Neutrophil (primary cell): ENCODE measurements at regions not wholly inside any gene's neighbourhood (a gene's known extent, or its start where the extent isn't known, plus 50 kb on each side); places are given as distances from the start of the nearest gene placed in this dataset.

Experiments
- H3K27ac ChIP-seq: fragments of 200-600 bp; sonication (generic); 2 replicates; pipeline ENCODE4 v1.5.1; 2016; ENCODE audit warnings: mild to moderate bottlenecking, moderate library complexity
- H3K27me3 ChIP-seq: fragments of 200-600 bp; sonication (generic); 2 replicates; pipeline ENCODE4 v1.6.0; 2016; ENCODE audit warnings: mild to moderate bottlenecking
- H3K36me3 ChIP-seq: fragments of 200-600 bp; sonication (generic); 2 replicates; pipeline ENCODE4 v1.5.1; 2017
- H3K4me1 ChIP-seq, 2 experiments: fragments of 200-600 bp in 1 of 2; sonication (generic) in 1 of 2; 1 replicate in 1 of 2; 2 replicates in 1 of 2; pipeline versions ENCODE4 v1.5.1 to v1.6.1; 2013 to 2016; ENCODE audit warnings: low read depth in 1 of 2, low read length in 1 of 2, mild to moderate bottlenecking in 1 of 2, moderate library complexity in 1 of 2; ENCODE audit not compliant: control insufficient read depth in 1 of 2, insufficient read depth in 1 of 2
- H3K4me3 ChIP-seq, 2 experiments: fragments of 200-600 bp in 1 of 2; sonication (generic) in 1 of 2; 1 replicate in 1 of 2; 2 replicates in 1 of 2; pipeline ENCODE4 v1.5.1; 2013 to 2016; ENCODE audit warnings: low read depth in 1 of 2, low read length in 1 of 2, mild to moderate bottlenecking in 1 of 2, moderate library complexity in 1 of 2
- H3K9me3 ChIP-seq: fragments of 200-600 bp; sonication (generic); 2 replicates; pipeline ENCODE4 v1.5.1; 2016
- TF ChIP-seq, protein P1 (sequence below): fragments of 200-600 bp; sonication (generic); IDR thresholded peaks from 2 replicates; pipeline ENCODE4 v1.5.1; 2016; ENCODE audit warnings: antibody characterized with exemption

DNA sequence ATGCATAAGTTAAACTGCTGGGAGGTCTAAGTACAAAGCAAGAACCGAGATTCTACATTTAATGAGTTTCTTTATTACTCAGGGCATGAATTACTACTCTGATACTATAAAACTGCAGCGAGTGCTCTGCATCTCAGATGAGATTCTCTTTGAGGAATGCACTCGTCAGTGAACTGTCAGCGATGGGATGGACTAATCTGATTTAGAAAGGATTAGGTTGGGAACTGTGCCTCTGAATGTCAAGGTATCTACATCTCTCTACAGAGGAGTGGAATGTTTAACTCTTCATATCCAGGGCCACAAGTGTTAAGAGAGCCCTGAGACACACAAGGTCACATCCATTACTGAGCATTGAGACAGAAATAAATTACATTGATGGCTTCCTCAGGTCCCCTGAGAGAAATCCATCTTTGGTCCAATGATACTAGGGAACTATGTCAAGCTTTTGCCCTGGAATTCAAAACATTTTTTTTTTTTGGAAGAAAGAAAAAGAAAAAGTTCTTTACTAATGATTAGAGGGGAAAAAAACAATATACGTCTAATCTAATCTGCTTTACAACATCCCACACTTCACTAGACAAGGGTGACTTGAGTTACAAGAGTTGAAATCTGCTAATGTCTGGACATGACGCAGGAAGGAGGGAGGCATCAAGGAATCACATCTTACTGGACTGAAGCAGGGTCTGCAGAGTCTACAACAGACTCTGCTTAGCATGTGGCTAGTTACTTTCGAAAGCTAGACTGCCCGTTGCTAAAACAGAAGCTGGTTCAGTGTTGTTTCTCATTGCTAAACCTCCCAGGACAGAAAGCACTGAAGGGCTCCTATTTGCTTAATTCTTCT is 270.0 kb upstream of the TLE4 start:
- no peak overlapping the region for H3K4me3 ChIP-seq
- no peak overlapping the region for H3K27ac ChIP-seq
- H3K9me3 ChIP-seq: no peaks in the 10 kb centered on the region
- TF ChIP-seq, protein P1, sequence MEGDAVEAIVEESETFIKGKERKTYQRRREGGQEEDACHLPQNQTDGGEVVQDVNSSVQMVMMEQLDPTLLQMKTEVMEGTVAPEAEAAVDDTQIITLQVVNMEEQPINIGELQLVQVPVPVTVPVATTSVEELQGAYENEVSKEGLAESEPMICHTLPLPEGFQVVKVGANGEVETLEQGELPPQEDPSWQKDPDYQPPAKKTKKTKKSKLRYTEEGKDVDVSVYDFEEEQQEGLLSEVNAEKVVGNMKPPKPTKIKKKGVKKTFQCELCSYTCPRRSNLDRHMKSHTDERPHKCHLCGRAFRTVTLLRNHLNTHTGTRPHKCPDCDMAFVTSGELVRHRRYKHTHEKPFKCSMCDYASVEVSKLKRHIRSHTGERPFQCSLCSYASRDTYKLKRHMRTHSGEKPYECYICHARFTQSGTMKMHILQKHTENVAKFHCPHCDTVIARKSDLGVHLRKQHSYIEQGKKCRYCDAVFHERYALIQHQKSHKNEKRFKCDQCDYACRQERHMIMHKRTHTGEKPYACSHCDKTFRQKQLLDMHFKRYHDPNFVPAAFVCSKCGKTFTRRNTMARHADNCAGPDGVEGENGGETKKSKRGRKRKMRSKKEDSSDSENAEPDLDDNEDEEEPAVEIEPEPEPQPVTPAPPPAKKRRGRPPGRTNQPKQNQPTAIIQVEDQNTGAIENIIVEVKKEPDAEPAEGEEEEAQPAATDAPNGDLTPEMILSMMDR: no peak
- H3K27me3 ChIP-seq: no peaks in the 10 kb centered on the region
- H3K36me3 ChIP-seq: no peaks in the 10 kb centered on the region
- H3K4me1 ChIP-seq: no peaks in the 10 kb centered on the region

DNA sequence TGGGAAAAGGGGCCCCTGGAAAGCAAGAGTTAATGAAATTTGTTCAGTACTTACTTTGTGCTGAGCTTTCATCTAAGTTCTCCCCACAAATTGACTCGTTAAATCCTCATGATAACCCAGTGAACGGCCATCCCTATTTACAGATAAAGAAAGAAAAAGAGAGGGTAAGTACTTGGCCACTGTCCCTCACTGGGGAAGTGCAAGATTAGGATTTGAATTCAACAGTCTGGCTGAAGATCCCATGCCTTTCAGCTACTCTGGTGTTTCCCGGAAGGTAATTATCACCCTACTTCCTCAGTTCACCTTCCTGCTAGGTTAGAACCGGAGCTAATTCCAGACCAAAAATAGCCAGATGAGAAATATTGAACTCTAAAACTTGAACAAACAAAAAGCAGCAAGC is 269.2 kb upstream of the TLE4 start:
- Histone ChIP-seq H3K4me3 (no peak overlapping the region), H3K27me3 (no peaks in the 10 kb centered on the region), H3K36me3 (no peaks in the 10 kb centered on the region), H3K9me3 (no peaks in the 10 kb centered on the region), H3K27ac (no peak overlapping the region), H3K4me1 (no peaks in the 10 kb centered on the region)
- TF ChIP-seq, protein P1: no peak

DNA sequence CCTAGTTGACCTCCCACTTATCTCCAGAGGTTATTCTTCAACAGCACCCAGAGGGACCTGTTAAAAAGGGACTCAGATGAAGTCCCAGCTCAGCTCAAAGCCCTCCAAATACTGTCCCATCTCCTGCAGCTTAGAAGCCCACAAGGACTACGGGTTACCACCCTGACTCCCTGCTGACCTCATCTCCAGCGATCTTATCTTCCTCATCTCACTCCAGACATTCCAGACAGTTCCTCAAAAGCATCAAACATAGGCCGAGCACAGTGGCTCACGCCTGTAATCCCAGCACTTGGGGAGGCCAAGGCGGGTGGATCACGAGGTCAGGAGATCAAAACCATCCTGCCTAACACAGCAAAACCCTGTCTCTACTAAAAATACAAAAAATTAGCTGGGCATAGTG is 263.8 kb upstream of the TLE4 start:
- no peaks in the 10 kb centered on the region for H3K4me1 ChIP-seq
- TF ChIP-seq, protein P1: no peak

DNA sequence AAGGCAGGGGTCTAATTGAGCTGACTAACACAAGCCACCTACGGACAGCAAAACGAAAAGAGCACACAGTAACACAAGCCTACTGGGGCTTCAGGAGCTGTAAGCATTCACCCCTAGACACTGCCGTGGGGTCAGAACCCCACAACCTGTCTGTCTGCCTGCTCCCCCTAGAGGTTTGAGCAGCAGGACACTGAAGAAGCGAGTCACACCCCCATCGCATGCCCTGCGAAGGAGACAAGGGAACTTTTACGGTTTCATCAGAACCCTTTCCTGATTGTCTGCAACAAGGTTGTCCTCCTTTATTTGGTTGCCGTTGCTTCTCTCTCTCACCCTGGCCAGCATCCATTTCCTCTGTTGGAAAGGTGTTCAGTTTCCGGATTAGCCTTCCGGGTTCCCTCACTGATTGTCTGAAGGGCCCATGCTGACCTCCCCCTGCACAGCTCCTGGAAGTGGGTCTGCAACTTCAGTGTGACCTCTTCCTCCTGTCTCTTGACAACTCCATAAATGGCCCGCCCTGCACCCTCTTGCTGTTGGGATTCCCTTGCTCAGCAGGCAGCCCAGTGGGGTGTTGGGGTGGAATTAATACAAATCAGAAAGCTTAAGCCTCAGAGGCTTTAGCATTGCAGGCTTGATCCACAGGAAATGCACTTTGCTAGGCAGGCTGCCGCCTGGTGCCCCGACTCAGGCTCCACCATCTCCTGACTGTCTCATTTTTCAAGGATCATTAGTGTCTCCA is 258.9 kb upstream of the TLE4 start:
- TF ChIP-seq, protein P1: no peak
- no peak overlapping the region for H3K27ac ChIP-seq
- H3K36me3 ChIP-seq: no peaks in the 10 kb centered on the region
- H3K4me1 ChIP-seq: no peaks in the 10 kb centered on the region
- H3K27me3 ChIP-seq: no peaks in the 10 kb centered on the region
- H3K4me3 ChIP-seq: no peak overlapping the region
- no peaks in the 10 kb centered on the region for H3K9me3 ChIP-seq

More for the DNA sequence above, 263.8 kb upstream of the TLE4 start:
- Histone ChIP-seq H3K27ac (no peak overlapping the region), H3K4me3 (no peak overlapping the region), H3K27me3 (no peaks in the 10 kb centered on the region), H3K9me3 (no peaks in the 10 kb centered on the region), H3K36me3 (no peaks in the 10 kb centered on the region)

DNA sequence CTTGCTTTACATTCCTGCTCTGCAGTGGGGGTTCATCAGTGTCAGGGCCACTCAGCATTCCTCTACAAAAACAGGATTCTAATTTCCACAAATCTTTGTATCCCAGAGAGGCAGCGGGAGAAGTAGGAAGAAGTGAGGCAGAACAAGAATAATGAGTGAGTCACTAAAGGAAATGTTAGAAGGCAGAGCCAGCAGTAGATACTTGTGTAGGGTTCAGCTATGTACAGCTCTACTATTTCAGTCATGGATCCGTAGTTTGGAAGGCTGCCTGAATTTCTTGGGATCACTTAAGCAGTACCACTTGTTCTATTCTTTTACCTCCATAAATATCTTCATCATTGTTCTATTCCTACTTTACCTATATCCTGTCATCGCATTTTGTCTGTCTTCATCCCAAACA is 246.3 kb upstream of the TLE4 start:
- Histone ChIP-seq H3K9me3 (no peaks in the 10 kb centered on the region), H3K36me3 (no peaks in the 10 kb centered on the region), H3K4me1 (no peaks in the 10 kb centered on the region), H3K4me3 (no peak overlapping the region), H3K27me3 (no peaks in the 10 kb centered on the region), H3K27ac (no peak overlapping the region)
- TF ChIP-seq, protein P1: no peak
